Umbilical cord (tissue), 1 donor: ENCODE measurements at regions not wholly inside any gene's neighbourhood (a gene's known extent, or its start where the extent isn't known, plus 50 kb on each side); places are given as distances from the start of the nearest gene placed in this dataset.
"Not testable (repeated sequence)": the region's sequence is repeated elsewhere in the genome, so short reads cannot be mapped to it uniquely, and the experiment has no call there.

Source experiments
- DNase-seq: peaks from one replicate; pipeline ENCODE4 v3.0.0-alpha.2; 2015; ENCODE audit warnings: low spot score

- DNase-seq: peak; percentile 59
These were observed 133.6 kb upstream of the RAP2B start for GRCh38 chr3:153028381-153028780.

- peak; percentile 89 for DNase-seq
These were observed 132.7 kb upstream of the RAP2B start for GRCh38 chr3:153029350-153029749.

- no peak for DNase-seq
These were observed 129.1 kb upstream of the RAP2B start for GRCh38 chr3:153032891-153033290.

GRCh38 chr3:153036846-153037245 is 125.2 kb upstream of the RAP2B start:
- DNase-seq: no peak

GRCh38 chr3:153038367-153038766 is 123.7 kb upstream of the RAP2B start:
- no peak for DNase-seq

GRCh38 chr3:153038779-153039178 is 123.2 kb upstream of the RAP2B start:
- no peak for DNase-seq

GRCh38 chr3:153041181-153041580 is 120.8 kb upstream of the RAP2B start:
- DNase-seq: no peak

- no peak for DNase-seq
These were observed 119.9 kb upstream of the RAP2B start for GRCh38 chr3:153042088-153042487.

GRCh38 chr3:153043729-153044328 is 118.2 kb upstream of the RAP2B start:
- peak; percentile 46 for DNase-seq

GRCh38 chr3:153045150-153045549 is 116.9 kb upstream of the RAP2B start:
- no peak for DNase-seq

- no peak for DNase-seq
These were observed 111.0 kb upstream of the RAP2B start for GRCh38 chr3:153050978-153051377.

GRCh38 chr3:153051427-153052095 is 110.5 kb upstream of the RAP2B start:
- peak; percentile 57 for DNase-seq

- DNase-seq: peak; percentile 71
These were observed 109.9 kb upstream of the RAP2B start for GRCh38 chr3:153052096-153052460.

- DNase-seq: no peak
These were observed 106.8 kb upstream of the RAP2B start for GRCh38 chr3:153055217-153055616.

GRCh38 chr3:153055779-153056178 is 106.2 kb upstream of the RAP2B start:
- DNase-seq: no peak

GRCh38 chr3:153058031-153058688 is 103.9 kb upstream of the RAP2B start:
- not testable (repeated sequence) for DNase-seq

GRCh38 chr3:153060346-153060745 is 101.7 kb upstream of the RAP2B start:
- DNase-seq: no peak

- DNase-seq: no peak
These were observed 100.0 kb upstream of the RAP2B start for GRCh38 chr3:153061938-153062528.

GRCh38 chr3:153063337-153063736 is 98.7 kb upstream of the RAP2B start:
- DNase-seq: no peak

GRCh38 chr3:153066983-153067382 is 95.0 kb upstream of the RAP2B start:
- no peak for DNase-seq

GRCh38 chr3:153069598-153070510 is 92.2 kb upstream of the RAP2B start:
- peak; percentile 51 for DNase-seq

GRCh38 chr3:153070511-153070868 is 91.5 kb upstream of the RAP2B start:
- DNase-seq: no peak
